ENCODE measurements at regions not wholly inside any gene's neighbourhood (a gene's known extent, or its start where the extent isn't known, plus 50 kb on each side); places are given as distances from the start of the nearest gene placed in this dataset.

DNA sequence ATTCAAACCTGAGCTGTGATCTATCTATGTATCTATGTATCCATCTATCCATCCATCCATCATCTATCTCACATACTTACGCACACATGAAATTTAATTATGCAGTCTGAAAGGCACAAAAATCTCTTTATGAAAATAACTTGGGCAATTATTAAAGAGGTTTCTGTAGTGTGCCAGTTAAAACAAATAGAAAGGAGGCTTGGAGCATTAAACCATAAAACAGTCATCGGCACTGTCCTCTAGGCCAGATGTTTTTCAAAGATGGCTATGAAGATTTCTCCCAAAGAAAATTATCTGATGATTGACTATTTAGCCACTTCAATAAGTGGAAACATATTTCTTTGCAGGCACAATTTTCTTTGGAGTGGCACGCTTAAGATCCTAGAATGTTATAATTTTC lies 392.5 kb upstream of the RPS23 start:
- peaks cover 9% of the 10 kb centered on the region for H3K9me3 Mint-ChIP-seq
- no peak overlapping the region for H3K4me3 Mint-ChIP-seq
- DNase-seq (ENCODE audit: extremely low spot score, unreplicated experiment) = no peak
- no peak for TF ChIP-seq CTCF (conservative IDR thresholded peaks at IDR 0.05)
- no peaks in the 10 kb centered on the region for H3K27me3 Mint-ChIP-seq
- no peaks in the 10 kb centered on the region for H3K36me3 Mint-ChIP-seq
- H3K4me1 Mint-ChIP-seq (ENCODE audit: unreplicated experiment) = peaks cover 35% of the 10 kb centered on the region
- no peak overlapping the region for H3K27ac Mint-ChIP-seq

DNA sequence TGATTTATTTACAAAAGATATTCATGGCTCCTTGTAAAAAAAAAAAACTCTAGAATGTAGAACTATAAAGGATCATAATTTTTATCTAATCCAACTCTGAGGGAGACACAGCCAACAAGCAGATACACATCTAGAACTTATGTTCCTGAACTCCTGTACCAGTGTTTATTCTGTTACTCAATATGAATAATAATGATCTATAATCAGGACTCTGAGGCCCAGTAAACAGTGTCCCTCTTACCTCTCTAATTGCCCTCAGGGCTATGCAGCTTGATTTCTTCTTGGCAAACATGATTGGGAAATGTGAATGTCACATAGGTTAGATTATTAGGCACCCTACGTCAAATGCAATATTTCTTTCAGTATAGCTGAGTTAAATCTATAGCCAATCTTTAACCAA lies 391.6 kb upstream of the RPS23 start:
- DNase-seq (ENCODE audit: extremely low spot score, unreplicated experiment) = no peak
- no peak for TF ChIP-seq CTCF (conservative IDR thresholded peaks at IDR 0.05)
- Mint-ChIP-seq H3K9me3 (peaks cover 9% of the 10 kb centered on the region), H3K4me3 (no peak overlapping the region), H3K27ac (no peak overlapping the region), H3K27me3 (no peaks in the 10 kb centered on the region), H3K36me3 (no peaks in the 10 kb centered on the region), H3K4me1 (ENCODE audit: unreplicated experiment) (peaks cover 35% of the 10 kb centered on the region)

DNA sequence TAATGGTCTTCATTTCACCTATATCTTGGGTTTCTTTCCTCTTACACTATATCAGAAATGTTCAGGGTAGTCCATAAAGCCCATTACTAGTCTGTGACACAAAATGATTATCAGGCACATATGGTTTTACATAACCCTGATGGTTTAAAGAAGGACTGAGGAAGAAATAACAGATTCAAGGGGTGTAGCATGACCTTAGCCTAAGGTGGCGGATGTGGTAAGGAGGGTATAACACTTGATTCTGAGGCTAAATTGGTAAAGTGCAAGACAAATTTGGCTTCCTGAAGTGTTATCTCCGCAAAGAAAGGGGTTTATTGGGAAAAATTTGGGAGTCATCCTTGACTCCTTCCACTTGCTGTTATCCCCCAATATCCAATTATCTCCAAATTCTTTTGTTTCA lies 388.2 kb upstream of the RPS23 start:
- no peak overlapping the region for H3K4me3 Mint-ChIP-seq
- no peak for DNase-seq (ENCODE audit: extremely low spot score, unreplicated experiment)
- TF ChIP-seq CTCF (conservative IDR thresholded peaks at IDR 0.05) = no peak
- H3K27me3 Mint-ChIP-seq = no peaks in the 10 kb centered on the region
- H3K27ac Mint-ChIP-seq = no peak overlapping the region
- no peaks in the 10 kb centered on the region for H3K9me3 Mint-ChIP-seq
- no peaks in the 10 kb centered on the region for H3K36me3 Mint-ChIP-seq
- peaks cover 18% of the 10 kb centered on the region for H3K4me1 Mint-ChIP-seq (ENCODE audit: unreplicated experiment)

DNA sequence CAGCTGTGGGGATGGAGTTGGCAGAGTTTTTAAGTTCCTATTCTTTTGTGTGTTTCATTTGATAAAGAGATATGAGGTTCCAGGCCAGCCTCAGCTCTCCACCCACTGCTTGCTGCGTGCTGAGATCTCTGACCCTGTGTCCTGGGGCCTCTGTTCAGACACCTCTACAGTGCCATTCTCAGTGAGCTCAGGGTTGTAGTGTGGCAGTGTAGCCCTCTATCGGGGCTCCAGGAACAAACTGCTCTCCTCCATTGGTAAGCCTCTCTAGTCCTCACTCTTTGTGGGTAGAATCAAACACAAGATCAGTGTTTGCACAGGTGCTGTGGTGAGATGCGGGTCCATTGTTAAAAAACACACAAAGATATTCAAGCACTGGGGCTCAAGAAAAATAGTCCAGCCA lies 386.6 kb upstream of the RPS23 start:
- no peak for DNase-seq (ENCODE audit: extremely low spot score, unreplicated experiment)
- H3K9me3 Mint-ChIP-seq = no peaks in the 10 kb centered on the region
- H3K27ac Mint-ChIP-seq = no peak overlapping the region
- H3K27me3 Mint-ChIP-seq = no peaks in the 10 kb centered on the region
- no peak overlapping the region for H3K4me3 Mint-ChIP-seq
- no peak for TF ChIP-seq CTCF (conservative IDR thresholded peaks at IDR 0.05)
- peaks cover 6% of the 10 kb centered on the region for H3K4me1 Mint-ChIP-seq (ENCODE audit: unreplicated experiment)
- no peaks in the 10 kb centered on the region for H3K36me3 Mint-ChIP-seq

DNA sequence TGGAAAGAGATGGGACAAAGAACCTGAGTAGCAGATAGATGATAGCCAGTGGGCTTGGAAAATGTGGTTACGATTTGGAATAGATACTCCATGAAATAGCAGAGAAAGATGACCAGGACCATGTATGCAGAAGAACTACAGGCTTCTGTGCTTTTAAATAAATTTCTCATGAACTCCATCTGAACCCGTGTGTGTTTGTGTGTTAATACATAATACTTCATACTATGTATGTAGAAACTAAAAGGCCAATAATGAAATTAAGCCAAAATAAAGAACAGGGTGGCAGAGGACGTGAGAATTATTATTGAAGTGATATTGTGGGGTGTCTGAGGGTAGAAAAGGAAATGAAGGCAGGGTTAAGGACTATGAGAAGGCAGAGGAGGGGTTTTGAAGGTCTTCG lies 385.1 kb upstream of the RPS23 start:
- DNase-seq (ENCODE audit: extremely low spot score, unreplicated experiment) = no peak
- H3K4me3 Mint-ChIP-seq = no peak overlapping the region
- no peaks in the 10 kb centered on the region for H3K27me3 Mint-ChIP-seq
- no peak overlapping the region for H3K27ac Mint-ChIP-seq
- H3K36me3 Mint-ChIP-seq = no peaks in the 10 kb centered on the region
- peaks cover 6% of the 10 kb centered on the region for H3K4me1 Mint-ChIP-seq (ENCODE audit: unreplicated experiment)
- TF ChIP-seq CTCF (conservative IDR thresholded peaks at IDR 0.05) = no peak
- H3K9me3 Mint-ChIP-seq = no peaks in the 10 kb centered on the region

- Mint-ChIP-seq H3K9me3 (no peaks in the 10 kb centered on the region), H3K4me3 (no peak overlapping the region), H3K4me1 (ENCODE audit: unreplicated experiment) (peaks cover 6% of the 10 kb centered on the region), H3K36me3 (no peaks in the 10 kb centered on the region), H3K27ac (no peak overlapping the region), H3K27me3 (no peaks in the 10 kb centered on the region)
- no peak for TF ChIP-seq CTCF (conservative IDR thresholded peaks at IDR 0.05)
- no peak for DNase-seq (ENCODE audit: extremely low spot score, unreplicated experiment)
Observed at GRCh38 chr5:82662340-82662739, 384.2 kb upstream of the RPS23 start.

All from type B pancreatic cell (in vitro differentiated cells).